GM12873 (cell line): ENCODE measurements at regions not wholly inside any gene's neighbourhood (a gene's known extent, or its start where the extent isn't known, plus 50 kb on each side); places are given as distances from the start of the nearest gene placed in this dataset.

Experiments used
- TF ChIP-seq, protein P1 (sequence below): IDR thresholded peaks from 2 replicates; pipeline ENCODE4 v1.5.1; 2012; ENCODE audit warnings: low read depth, mild to moderate bottlenecking, moderate library complexity, low read length, control low read depth; ENCODE audit not compliant: insufficient read depth; ENCODE audit errors: missing control alignments

DNA sequence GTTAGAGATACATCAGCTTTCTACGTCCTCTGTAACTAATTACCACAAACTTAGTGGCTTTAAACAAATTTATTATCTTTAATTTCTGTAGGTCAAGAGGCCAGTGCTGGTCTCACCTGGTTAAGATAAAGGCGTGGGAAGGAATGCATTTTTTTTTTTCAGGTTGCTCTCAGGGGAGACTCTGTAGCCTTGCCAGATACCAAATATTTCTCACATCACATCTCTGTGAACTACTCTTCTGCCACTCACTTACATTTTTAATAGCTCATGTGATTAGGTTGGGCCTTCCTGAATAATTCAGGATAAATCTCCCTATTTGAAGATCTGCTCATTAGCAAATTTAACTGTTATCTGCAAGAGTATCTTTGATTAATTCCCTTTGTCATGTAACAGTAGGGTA is 214.6 kb downstream of the CBLN2 start:
- TF ChIP-seq, protein P1, sequence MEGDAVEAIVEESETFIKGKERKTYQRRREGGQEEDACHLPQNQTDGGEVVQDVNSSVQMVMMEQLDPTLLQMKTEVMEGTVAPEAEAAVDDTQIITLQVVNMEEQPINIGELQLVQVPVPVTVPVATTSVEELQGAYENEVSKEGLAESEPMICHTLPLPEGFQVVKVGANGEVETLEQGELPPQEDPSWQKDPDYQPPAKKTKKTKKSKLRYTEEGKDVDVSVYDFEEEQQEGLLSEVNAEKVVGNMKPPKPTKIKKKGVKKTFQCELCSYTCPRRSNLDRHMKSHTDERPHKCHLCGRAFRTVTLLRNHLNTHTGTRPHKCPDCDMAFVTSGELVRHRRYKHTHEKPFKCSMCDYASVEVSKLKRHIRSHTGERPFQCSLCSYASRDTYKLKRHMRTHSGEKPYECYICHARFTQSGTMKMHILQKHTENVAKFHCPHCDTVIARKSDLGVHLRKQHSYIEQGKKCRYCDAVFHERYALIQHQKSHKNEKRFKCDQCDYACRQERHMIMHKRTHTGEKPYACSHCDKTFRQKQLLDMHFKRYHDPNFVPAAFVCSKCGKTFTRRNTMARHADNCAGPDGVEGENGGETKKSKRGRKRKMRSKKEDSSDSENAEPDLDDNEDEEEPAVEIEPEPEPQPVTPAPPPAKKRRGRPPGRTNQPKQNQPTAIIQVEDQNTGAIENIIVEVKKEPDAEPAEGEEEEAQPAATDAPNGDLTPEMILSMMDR = no peak

DNA sequence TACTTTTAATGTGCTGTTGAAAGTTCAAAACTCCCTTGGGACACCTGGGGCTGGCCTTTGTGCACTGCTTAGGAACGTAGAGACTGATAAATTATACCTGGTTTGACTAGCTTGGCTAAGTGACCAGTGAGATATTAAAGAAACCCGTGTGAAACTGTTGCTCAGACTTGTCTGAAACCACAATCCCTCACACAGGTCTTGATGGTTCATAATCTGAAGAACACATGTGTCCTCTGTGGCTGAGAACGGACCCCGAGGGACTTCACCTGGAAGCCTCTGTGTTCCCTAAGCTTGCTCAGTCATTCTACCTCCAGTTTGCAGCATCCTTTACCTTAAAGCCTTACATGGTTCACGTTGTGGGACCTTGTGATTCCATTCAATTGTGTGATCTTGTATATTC is 218.8 kb downstream of the CBLN2 start:
- TF ChIP-seq, protein P1 = no peak

DNA sequence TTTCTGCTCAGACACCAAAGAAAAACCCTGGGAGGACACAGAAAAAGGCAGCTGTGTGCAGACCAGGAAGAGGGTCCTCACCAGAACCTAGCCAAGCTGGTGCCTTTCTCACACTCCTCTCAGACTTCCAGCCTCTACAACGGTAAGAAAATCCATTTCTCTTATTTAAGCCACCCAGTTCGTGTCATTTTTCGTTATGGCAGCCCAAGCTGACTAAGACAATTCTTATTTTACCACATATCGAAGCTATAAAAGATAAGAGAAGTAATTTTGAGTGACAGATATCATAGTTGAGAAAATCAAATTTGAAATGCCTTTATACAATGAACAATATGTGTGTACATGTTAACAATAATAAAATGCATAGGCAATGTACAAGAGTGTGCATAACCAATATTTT is 219.5 kb downstream of the CBLN2 start:
- TF ChIP-seq, protein P1 = no peak

DNA sequence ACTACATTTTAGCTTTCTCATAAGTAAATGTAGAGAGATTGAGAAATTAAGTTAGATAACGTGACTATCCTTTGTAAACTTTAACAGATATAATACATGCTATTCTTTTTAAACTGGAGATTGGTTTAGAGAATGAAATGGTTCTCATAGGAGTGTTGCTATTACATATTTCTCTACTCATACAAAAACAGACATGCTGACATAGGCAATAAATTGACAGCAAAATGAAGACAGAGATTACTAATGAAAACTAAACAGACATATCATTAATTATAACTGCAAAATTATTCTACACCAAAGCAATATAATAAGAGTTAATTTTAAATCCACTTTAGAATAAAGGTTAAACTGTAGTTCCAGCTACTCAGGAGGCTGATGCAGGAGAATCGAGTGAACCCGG is 227.6 kb downstream of the CBLN2 start:
- TF ChIP-seq, protein P1 = no peak

DNA sequence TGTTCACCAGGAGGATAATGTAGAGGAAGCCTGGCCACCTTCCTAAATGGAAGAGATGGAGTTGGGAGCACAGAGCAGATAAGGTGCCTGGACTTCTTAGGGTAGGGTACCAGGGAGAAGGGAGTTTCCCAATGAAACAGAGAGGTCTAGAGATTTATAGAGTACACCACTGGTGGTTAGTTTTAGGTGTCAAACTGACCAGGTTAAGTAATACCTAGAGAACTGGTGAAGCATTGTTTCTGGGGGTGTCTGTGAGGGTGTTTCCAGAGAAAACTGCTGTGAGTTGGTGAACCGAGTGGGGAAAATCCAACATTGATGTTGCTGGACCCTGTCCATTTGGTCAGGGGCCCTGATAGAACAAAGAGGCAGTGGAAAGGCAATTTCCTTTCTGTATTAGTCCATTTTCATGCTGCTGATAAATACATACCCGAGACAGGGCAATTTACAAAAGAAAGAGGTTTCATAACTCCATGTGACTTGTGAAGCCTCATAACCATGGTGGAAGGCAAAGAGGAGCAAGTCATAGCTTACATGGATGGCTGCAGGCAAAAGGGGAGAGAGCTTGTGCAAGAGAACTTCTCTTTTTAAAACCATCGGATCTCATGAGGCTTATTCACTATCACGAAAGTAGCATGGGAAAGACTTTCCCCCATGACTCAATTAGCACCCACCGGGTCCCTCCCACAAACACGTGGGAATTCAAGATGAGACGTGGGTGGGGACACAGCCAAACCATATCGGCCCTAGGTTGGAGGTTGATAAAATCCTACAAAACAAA is 260.8 kb downstream of the CBLN2 start:
- TF ChIP-seq, protein P1 = no peak

DNA sequence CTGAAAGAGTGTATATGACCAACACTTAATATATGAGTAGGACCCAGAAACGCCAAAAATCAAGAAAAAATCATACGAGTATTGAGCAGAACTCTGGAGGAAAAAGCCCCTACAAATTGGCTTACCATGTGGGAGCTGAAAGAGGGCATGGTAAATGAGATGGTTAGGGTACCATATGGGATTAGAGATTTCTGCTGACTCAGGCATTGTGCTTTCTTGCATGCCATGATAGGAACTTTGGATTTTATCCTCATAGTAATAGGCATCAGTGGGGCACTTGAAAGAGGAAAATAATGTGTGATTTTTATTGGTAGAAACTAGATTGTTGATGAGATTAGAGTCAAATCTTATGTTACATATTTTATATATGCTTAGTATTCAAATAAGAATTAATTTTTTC is 271.1 kb downstream of the CBLN2 start:
- TF ChIP-seq, protein P1 = no peak

DNA sequence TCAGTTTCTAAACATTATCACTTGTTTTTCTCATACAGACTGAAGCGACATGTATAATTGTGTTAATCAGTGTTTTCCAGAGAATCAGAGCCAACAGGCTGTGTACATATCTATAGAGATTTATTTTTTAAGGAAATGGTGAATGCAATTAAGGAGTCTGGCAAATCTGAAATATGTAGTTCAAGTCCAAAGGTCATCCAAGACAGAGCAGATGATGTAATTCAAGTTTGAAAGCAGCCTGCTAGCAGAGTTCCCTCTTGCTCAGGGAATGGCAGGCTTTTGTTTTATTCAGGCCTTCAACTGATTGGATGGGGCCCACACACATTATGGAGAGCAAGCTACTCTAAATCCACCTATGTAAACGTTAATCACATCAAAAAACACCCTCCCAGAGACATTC is 282.6 kb downstream of the CBLN2 start:
- TF ChIP-seq, protein P1 = no peak
